ENCODE measurements at regions not wholly inside any gene's neighbourhood (a gene's known extent, or its start where the extent isn't known, plus 50 kb on each side); places are given as distances from the start of the nearest gene placed in this dataset.
"Not testable (repeated sequence)": the region's sequence is repeated elsewhere in the genome, so short reads cannot be mapped to it uniquely, and the experiment has no call there.

DNA sequence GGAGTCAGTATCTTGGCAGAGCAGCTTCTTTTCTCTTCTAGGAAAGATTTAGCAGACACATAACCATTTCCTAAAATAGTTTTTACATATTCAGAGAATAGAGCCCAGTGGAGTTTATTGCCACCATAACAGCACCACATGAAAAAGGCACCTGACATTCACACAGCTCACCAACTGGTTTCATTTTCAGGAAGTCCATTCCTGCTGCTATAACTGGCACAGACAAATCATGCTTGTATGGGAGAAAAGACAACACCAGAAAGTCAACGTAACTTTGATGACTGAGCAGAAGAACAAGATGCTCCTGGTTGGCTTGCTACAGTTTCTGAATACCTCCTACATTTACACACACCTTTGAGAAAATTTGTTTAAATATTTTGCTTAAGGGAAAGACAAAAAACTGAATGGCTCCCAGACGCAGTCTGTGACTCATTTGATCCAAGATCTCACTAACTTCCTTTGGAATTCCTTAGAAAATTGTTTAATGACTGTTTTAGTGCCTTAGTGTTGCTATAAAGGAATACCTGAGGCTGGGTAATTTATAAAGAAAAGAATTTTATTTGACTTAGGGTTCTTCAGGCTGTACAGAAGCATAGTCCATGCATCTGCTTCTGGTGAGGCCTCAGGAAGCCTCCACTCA, 1380.6 kb downstream of the CDH8 start:
- TF ChIP-seq, protein P1, sequence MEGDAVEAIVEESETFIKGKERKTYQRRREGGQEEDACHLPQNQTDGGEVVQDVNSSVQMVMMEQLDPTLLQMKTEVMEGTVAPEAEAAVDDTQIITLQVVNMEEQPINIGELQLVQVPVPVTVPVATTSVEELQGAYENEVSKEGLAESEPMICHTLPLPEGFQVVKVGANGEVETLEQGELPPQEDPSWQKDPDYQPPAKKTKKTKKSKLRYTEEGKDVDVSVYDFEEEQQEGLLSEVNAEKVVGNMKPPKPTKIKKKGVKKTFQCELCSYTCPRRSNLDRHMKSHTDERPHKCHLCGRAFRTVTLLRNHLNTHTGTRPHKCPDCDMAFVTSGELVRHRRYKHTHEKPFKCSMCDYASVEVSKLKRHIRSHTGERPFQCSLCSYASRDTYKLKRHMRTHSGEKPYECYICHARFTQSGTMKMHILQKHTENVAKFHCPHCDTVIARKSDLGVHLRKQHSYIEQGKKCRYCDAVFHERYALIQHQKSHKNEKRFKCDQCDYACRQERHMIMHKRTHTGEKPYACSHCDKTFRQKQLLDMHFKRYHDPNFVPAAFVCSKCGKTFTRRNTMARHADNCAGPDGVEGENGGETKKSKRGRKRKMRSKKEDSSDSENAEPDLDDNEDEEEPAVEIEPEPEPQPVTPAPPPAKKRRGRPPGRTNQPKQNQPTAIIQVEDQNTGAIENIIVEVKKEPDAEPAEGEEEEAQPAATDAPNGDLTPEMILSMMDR (IDR thresholded peaks at IDR 0.05; ENCODE audit: insufficient read depth, low read depth, low read length) = no peak
- no peak for DNase-seq (ENCODE audit: low read depth)
- H3K4me3 ChIP-seq (ENCODE audit: low read depth, low read length) = no peak overlapping the region

DNA sequence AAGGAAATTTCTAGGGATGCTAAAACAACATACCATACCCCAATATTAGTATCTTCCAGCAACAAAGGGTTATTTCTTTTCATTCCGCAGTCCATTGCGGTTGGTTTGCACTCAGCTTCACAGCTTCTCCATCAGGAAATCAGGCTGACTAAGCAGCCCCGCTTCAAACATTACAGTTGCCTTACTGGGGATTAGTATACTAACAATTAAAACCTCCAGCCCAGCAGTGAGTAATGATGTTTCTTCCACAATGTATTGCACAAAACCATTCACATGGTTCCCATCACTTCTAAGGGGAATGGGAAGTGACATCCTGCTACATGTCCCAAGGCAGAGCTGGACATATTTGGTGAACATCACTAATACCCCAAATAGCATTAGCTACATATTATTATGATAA, 1384.9 kb downstream of the CDH8 start:
- no peak overlapping the region for H3K4me3 ChIP-seq (ENCODE audit: low read depth, low read length)
- no peak for DNase-seq (ENCODE audit: low read depth)
- TF ChIP-seq, protein P1 (IDR thresholded peaks at IDR 0.05; ENCODE audit: insufficient read depth, low read depth, low read length) = no peak

GRCh38 chr16:60648290-60648689, 1387.9 kb downstream of the CDH8 start:
- no peak for DNase-seq (ENCODE audit: low read depth)
- TF ChIP-seq, protein P1 (IDR thresholded peaks at IDR 0.05; ENCODE audit: insufficient read depth, low read depth, low read length) = no peak
- no peak overlapping the region for H3K4me3 ChIP-seq (ENCODE audit: low read depth, low read length)

- DNase-seq (ENCODE audit: low read depth); H3K4me3 ChIP-seq (ENCODE audit: low read depth, low read length): not testable (repeated sequence)
Measured at GRCh38 chr16:60647388-60647787, 1388.8 kb downstream of the CDH8 start.

DNA sequence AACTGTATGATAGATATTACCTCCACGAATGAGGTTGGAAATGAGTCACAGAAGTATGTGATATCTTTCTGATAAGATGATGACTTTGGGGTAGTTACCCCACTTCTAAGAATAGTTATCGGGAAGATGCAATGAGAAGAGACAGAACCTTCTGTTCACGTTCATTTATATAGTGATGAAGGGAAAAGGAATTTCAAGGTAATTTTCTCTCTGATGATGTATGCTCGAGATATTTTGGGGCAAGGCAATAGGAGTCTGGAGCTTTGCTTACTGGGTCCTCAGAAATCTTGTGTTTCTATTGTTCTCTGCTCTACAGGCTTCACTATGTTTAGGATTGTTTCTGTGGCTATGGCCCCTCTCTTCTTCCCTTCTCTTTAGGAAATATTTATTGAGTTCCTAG, 1389.6 kb downstream of the CDH8 start:
- TF ChIP-seq, protein P1 (IDR thresholded peaks at IDR 0.05; ENCODE audit: insufficient read depth, low read depth, low read length) = no peak
- DNase-seq (ENCODE audit: low read depth) = no peak
- no peak overlapping the region for H3K4me3 ChIP-seq (ENCODE audit: low read depth, low read length)

- no peak overlapping the region for H3K4me3 ChIP-seq (ENCODE audit: low read depth, low read length)
- TF ChIP-seq, protein P1 (IDR thresholded peaks at IDR 0.05; ENCODE audit: insufficient read depth, low read depth, low read length) = no peak
- DNase-seq (ENCODE audit: low read depth) = no peak
Measured at GRCh38 chr16:60645541-60645940, 1390.7 kb downstream of the CDH8 start.

DNA sequence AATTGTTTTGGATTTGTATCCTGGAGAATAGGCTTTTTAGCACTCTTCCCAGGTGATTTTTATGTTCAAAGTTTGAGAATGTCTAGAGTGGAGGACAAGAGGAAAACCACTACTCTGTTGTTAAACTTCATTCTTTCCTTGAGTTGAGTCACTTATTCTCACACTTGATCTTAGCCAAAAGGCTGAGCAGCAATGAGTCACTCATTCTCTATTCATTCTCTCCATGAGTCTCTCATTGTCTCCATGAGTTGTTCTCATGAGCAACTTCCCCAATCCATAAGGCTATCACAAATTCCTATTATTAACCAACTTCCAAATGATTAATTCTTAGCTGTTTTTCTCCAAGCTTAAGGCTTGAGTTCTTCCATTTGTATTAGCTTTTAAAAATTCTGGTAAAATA, 1393.3 kb downstream of the CDH8 start:
- no peak overlapping the region for H3K4me3 ChIP-seq (ENCODE audit: low read depth, low read length)
- DNase-seq (ENCODE audit: low read depth) = no peak
- TF ChIP-seq, protein P1 (IDR thresholded peaks at IDR 0.05; ENCODE audit: insufficient read depth, low read depth, low read length) = no peak

Data from fibroblast of villous mesenchyme (primary cell).